Ishikawa (cell line): ENCODE measurements at regions not wholly inside any gene's neighbourhood (a gene's known extent, or its start where the extent isn't known, plus 50 kb on each side); places are given as distances from the start of the nearest gene placed in this dataset.

Experiments used
- CEBPB ChIP-seq: IDR thresholded peaks from 2 replicates; pipeline ENCODE4 v1.6.1; 2012
- CREB1 ChIP-seq: IDR thresholded peaks from 2 replicates; pipeline ENCODE4 v1.6.1; 2012; ENCODE audit warnings: low read depth
- EGR1 ChIP-seq: IDR thresholded peaks from 2 replicates; pipeline ENCODE4 v1.6.1; 2012
- EP300 ChIP-seq: IDR thresholded peaks from 2 replicates; pipeline ENCODE4 v1.6.1; 2012; ENCODE audit warnings: borderline replicate concordance
- FOXM1 ChIP-seq: IDR thresholded peaks from 2 replicates; pipeline ENCODE4 v1.6.1; 2012; ENCODE audit warnings: low read depth, borderline replicate concordance
- MAX ChIP-seq: IDR thresholded peaks from 2 replicates; pipeline ENCODE4 v1.6.1; 2012
- NFIC ChIP-seq: IDR thresholded peaks from 2 replicates; pipeline ENCODE4 v1.6.1; 2012
- RAD21 ChIP-seq: IDR thresholded peaks from 2 replicates; pipeline ENCODE4 v1.6.1; 2012; ENCODE audit warnings: low read depth
- REST ChIP-seq: IDR thresholded peaks from 2 replicates; pipeline ENCODE4 v1.6.1; 2012; ENCODE audit warnings: low read depth, mild to moderate bottlenecking
- TAF1 ChIP-seq: IDR thresholded peaks from 2 replicates; pipeline ENCODE4 v1.6.1; 2012; ENCODE audit warnings: low read depth, mild to moderate bottlenecking
- TCF12 ChIP-seq: IDR thresholded peaks from 2 replicates; pipeline ENCODE4 v1.6.1; 2012; ENCODE audit warnings: low read depth
- TEAD4 ChIP-seq: IDR thresholded peaks from 2 replicates; pipeline ENCODE4 v1.6.1; 2012
- USF1 ChIP-seq: IDR thresholded peaks from 2 replicates; pipeline ENCODE4 v1.6.1; 2012
- YY1 ChIP-seq: IDR thresholded peaks from 2 replicates; pipeline ENCODE4 v1.6.1; 2012; ENCODE audit warnings: low read depth
- ZBTB7A ChIP-seq: IDR thresholded peaks from 2 replicates; pipeline ENCODE4 v1.6.1; 2012; ENCODE audit warnings: low read depth

GRCh38 chr16:87223656-87224248 lies 93.4 kb downstream of the C16orf95 start:
- TF ChIP-seq MAX = no peak
- TF ChIP-seq ZBTB7A = no peak
- TF ChIP-seq TEAD4 = no peak
- no peak for TF ChIP-seq CREB1
- no peak for TF ChIP-seq CEBPB
- no peak for TF ChIP-seq USF1
- no peak for TF ChIP-seq YY1
- TF ChIP-seq REST = no peak
- no peak for TF ChIP-seq EP300
- no peak for TF ChIP-seq RAD21
- TF ChIP-seq TCF12 = no peak
- TF ChIP-seq FOXM1 = no peak
- no peak for TF ChIP-seq TAF1
- no peak for TF ChIP-seq NFIC

- TF ChIP-seq TAF1 (no peak), MAX (no peak)
Measured at GRCh38 chr16:87226926-87227295, 90.3 kb downstream of the C16orf95 start.

- TF ChIP-seq EP300 (no peak), TEAD4 (no peak), TAF1 (no peak), FOXM1 (no peak), EGR1 (no peak), NFIC (no peak), REST (no peak), USF1 (no peak), RAD21 (no peak), TCF12 (no peak), CREB1 (no peak), MAX (no peak), ZBTB7A (no peak)
Measured at GRCh38 chr16:87227296-87227951, 89.8 kb downstream of the C16orf95 start.

- TF ChIP-seq CREB1 (no peak), REST (no peak), NFIC (no peak), FOXM1 (no peak), TCF12 (no peak), RAD21 (no peak), EP300 (no peak), MAX (no peak), ZBTB7A (no peak)
Measured at GRCh38 chr16:87228363-87228762, 88.8 kb downstream of the C16orf95 start.
